GM21423 (cell line): ENCODE measurements at regions not wholly inside any gene's neighbourhood (a gene's known extent, or its start where the extent isn't known, plus 50 kb on each side); places are given as distances from the start of the nearest gene placed in this dataset.
"Not testable (repeated sequence)": the region's sequence is repeated elsewhere in the genome, so short reads cannot be mapped to it uniquely, and the experiment has no call there.

Source experiments
- ATAC-seq: cut with Tn5 transposase; IDR thresholded peaks from one replicate; pipeline ENCODE4 v1.9.1; 2021; ENCODE audit warnings: mild to moderate bottlenecking, moderate library complexity; ENCODE audit not compliant: unreplicated experiment

GRCh38 chr4:10388146-10388545, 69.1 kb downstream of the ZNF518B start:
- not testable (repeated sequence) for ATAC-seq

- ATAC-seq, result no peak
These were observed 71.2 kb downstream of the ZNF518B start for GRCh38 chr4:10385994-10386394.

GRCh38 chr4:10384974-10385373, 72.3 kb downstream of the ZNF518B start:
- no peak for ATAC-seq

- no peak for ATAC-seq
These were observed 73.8 kb downstream of the ZNF518B start for GRCh38 chr4:10383417-10383816.

- ATAC-seq, result not testable (repeated sequence)
These were observed 75.1 kb downstream of the ZNF518B start for GRCh38 chr4:10382171-10382570.

GRCh38 chr4:10381146-10381545, 76.1 kb downstream of the ZNF518B start:
- no peak for ATAC-seq

GRCh38 chr4:10380735-10381134, 76.5 kb downstream of the ZNF518B start:
- ATAC-seq, result no peak

- ATAC-seq, result no peak
These were observed 85.3 kb downstream of the ZNF518B start for GRCh38 chr4:10371869-10372471.

GRCh38 chr4:10371121-10371520, 86.1 kb downstream of the ZNF518B start:
- ATAC-seq, result no peak

- no peak for ATAC-seq
These were observed 87.7 kb downstream of the ZNF518B start for GRCh38 chr4:10369517-10369916.

GRCh38 chr4:10366628-10367027, 90.6 kb downstream of the ZNF518B start:
- ATAC-seq, result no peak

- ATAC-seq, result no peak
These were observed 93.0 kb downstream of the ZNF518B start for GRCh38 chr4:10364194-10364593.

GRCh38 chr4:10354746-10355145, 102.5 kb downstream of the ZNF518B start:
- no peak for ATAC-seq

- ATAC-seq, result no peak
These were observed 103.0 kb downstream of the ZNF518B start for GRCh38 chr4:10354225-10354624.

- no peak for ATAC-seq
These were observed 104.1 kb downstream of the ZNF518B start for GRCh38 chr4:10353110-10353509.

GRCh38 chr4:10348241-10348640, 109.0 kb downstream of the ZNF518B start:
- no peak for ATAC-seq

GRCh38 chr4:10347815-10348214, 109.4 kb downstream of the ZNF518B start:
- ATAC-seq, result no peak

GRCh38 chr4:10347281-10347795, 109.9 kb downstream of the ZNF518B start:
- no peak for ATAC-seq

GRCh38 chr4:10346023-10346422, 111.2 kb downstream of the ZNF518B start:
- ATAC-seq, result no peak

GRCh38 chr4:10345381-10345784, 111.8 kb downstream of the ZNF518B start:
- ATAC-seq, result no peak

- no peak for ATAC-seq
These were observed 112.4 kb downstream of the ZNF518B start for GRCh38 chr4:10344824-10345223.

GRCh38 chr4:10343656-10344055, 113.6 kb downstream of the ZNF518B start:
- ATAC-seq, result no peak

- no peak for ATAC-seq
These were observed 114.4 kb downstream of the ZNF518B start for GRCh38 chr4:10342866-10343265.
